H9 (cell line): ENCODE measurements at regions not wholly inside any gene's neighbourhood (a gene's known extent, or its start where the extent isn't known, plus 50 kb on each side); places are given as distances from the start of the nearest gene placed in this dataset.

Experiments used
- DNase-seq: peaks from one replicate; pipeline ENCODE4 v3.0.0-alpha.2; 2017
- H2AFZ ChIP-seq: one replicate; pipeline ENCODE4 v1.6.1; 2013; ENCODE audit warnings: mild to moderate bottlenecking, low read length, control low read depth, moderate library complexity
- H2AK5ac ChIP-seq: 2 replicates; pipeline ENCODE4 v1.6.1; 2013; ENCODE audit warnings: low read length, control low read depth, mixed read lengths; ENCODE audit not compliant: insufficient read length
- H2BK120ac ChIP-seq: one replicate; pipeline ENCODE4 v1.6.1; 2013; ENCODE audit warnings: low read depth, mild to moderate bottlenecking, low read length, control low read depth, inconsistent platforms; ENCODE audit not compliant: poor library complexity, severe bottlenecking
- H2BK12ac ChIP-seq: 2 replicates; pipeline ENCODE4 v1.6.1; 2013; ENCODE audit warnings: low read length, control low read depth, mixed read lengths, low read depth; ENCODE audit not compliant: insufficient read length
- H2BK15ac ChIP-seq: 2 replicates; pipeline ENCODE4 v1.6.1; 2013; ENCODE audit warnings: low read depth, low read length, control low read depth
- H2BK20ac ChIP-seq: one replicate; pipeline ENCODE4 v1.6.1; 2013; ENCODE audit warnings: low read depth, mild to moderate bottlenecking, low read length, control low read depth, inconsistent platforms; ENCODE audit not compliant: poor library complexity, severe bottlenecking
- H2BK5ac ChIP-seq: 2 replicates; pipeline ENCODE4 v1.6.1; 2013; ENCODE audit warnings: low read length, control low read depth, mixed read lengths; ENCODE audit not compliant: insufficient read length
- H3K14ac ChIP-seq: 2 replicates; pipeline ENCODE4 v1.6.1; 2013; ENCODE audit warnings: low read length, control low read depth; ENCODE audit not compliant: insufficient read depth
- H3K18ac ChIP-seq: 2 replicates; pipeline ENCODE4 v1.6.1; 2013; ENCODE audit warnings: low read depth, mild to moderate bottlenecking, mixed read lengths, low read length, control low read depth; ENCODE audit not compliant: insufficient read length
- H3K23ac ChIP-seq: 2 replicates; pipeline ENCODE4 v1.6.1; 2013; ENCODE audit warnings: low read length, control low read depth, mixed read lengths, low read depth; ENCODE audit not compliant: insufficient read length
- H3K23me2 ChIP-seq: 2 replicates; pipeline ENCODE4 v1.6.1; 2013; ENCODE audit warnings: low read depth, mild to moderate bottlenecking, mixed read lengths, low read length, control low read depth; ENCODE audit not compliant: insufficient read length, poor library complexity, severe bottlenecking
- H3K27ac ChIP-seq: 2 replicates; pipeline ENCODE4 v1.5.1; 2013; ENCODE audit warnings: low read length, control low read depth, mixed read lengths, low read depth; ENCODE audit not compliant: insufficient read length
- H3K27me3 ChIP-seq: 2 replicates; pipeline ENCODE4 v1.6.1; 2013; ENCODE audit warnings: low read length, control low read depth, inconsistent platforms; ENCODE audit not compliant: insufficient read depth
- H3K4ac ChIP-seq: 2 replicates; pipeline ENCODE4 v1.6.1; 2013; ENCODE audit warnings: low read depth, mild to moderate bottlenecking, control low read depth, inconsistent platforms, low read length, moderate library complexity
- H3K4me1 ChIP-seq: 2 replicates; pipeline ENCODE4 v1.6.1; 2013; ENCODE audit warnings: low read length, control low read depth, inconsistent platforms; ENCODE audit not compliant: insufficient read depth
- H3K4me2 ChIP-seq: 2 replicates; pipeline ENCODE4 v1.6.1; 2013; ENCODE audit warnings: low read length, control low read depth, mixed read lengths; ENCODE audit not compliant: insufficient read length, insufficient read depth
- H3K56ac ChIP-seq: 2 replicates; pipeline ENCODE4 v1.6.1; 2013; ENCODE audit warnings: low read depth, mild to moderate bottlenecking, mixed read lengths, low read length, control low read depth; ENCODE audit not compliant: insufficient read length
- H3K79me1 ChIP-seq: 2 replicates; pipeline ENCODE4 v1.6.1; 2013; ENCODE audit warnings: low read depth, mild to moderate bottlenecking, moderate library complexity, low read length, control low read depth, inconsistent platforms; ENCODE audit not compliant: insufficient read depth, poor library complexity, severe bottlenecking
- H3K79me2 ChIP-seq: 2 replicates; pipeline ENCODE4 v1.6.1; 2013; ENCODE audit warnings: low read length, control low read depth, inconsistent platforms; ENCODE audit not compliant: insufficient read depth
- H3K9ac ChIP-seq: 2 replicates; pipeline ENCODE4 v1.6.1; 2013; ENCODE audit warnings: low read length, control low read depth, mixed read lengths; ENCODE audit not compliant: insufficient read length; ENCODE audit errors: extremely low read depth
- H3K9me3 ChIP-seq: one replicate; pipeline ENCODE4 v1.6.1; 2013; ENCODE audit warnings: low read depth, low read length, inconsistent platforms; ENCODE audit not compliant: control insufficient read depth
- H3T11ph ChIP-seq: one replicate; pipeline ENCODE4 v1.6.1; 2013; ENCODE audit warnings: mild to moderate bottlenecking, low read length, control low read depth, inconsistent platforms
- H4K20me1 ChIP-seq: one replicate; pipeline ENCODE4 v1.6.1; 2013; ENCODE audit not compliant: control insufficient read depth, insufficient read length, insufficient read depth
- H4K5ac ChIP-seq: 2 replicates; pipeline ENCODE4 v1.6.1; 2013; ENCODE audit warnings: low read depth, mild to moderate bottlenecking, mixed read lengths, low read length, control low read depth; ENCODE audit not compliant: insufficient read length
- H4K8ac ChIP-seq: replicated peaks from 2 replicates; pipeline ENCODE4 v1.6.1; 2013; ENCODE audit warnings: low read length, control low read depth, mixed read lengths, low read depth; ENCODE audit not compliant: insufficient read length
- H4K91ac ChIP-seq: 2 replicates; pipeline ENCODE4 v1.6.1; 2013; ENCODE audit warnings: low read depth, mild to moderate bottlenecking, moderate library complexity, mixed read lengths, low read length, control low read depth; ENCODE audit not compliant: insufficient read length
- H3K27ac Mint-ChIP-seq, 3 experiments: 2 replicates in 2 of 3; 3 replicates in 1 of 3; pipeline ENCODE4 v1.8.0; 2020 to 2021; ENCODE audit warnings: mixed read lengths in 3 of 3, mild to moderate bottlenecking in 1 of 3, moderate library complexity in 1 of 3
- H3K27me3 Mint-ChIP-seq: 2 replicates; pipeline ENCODE4 v1.8.0; 2021; ENCODE audit warnings: low read depth, mild to moderate bottlenecking, moderate library complexity, mixed read lengths
- H3K36me3 Mint-ChIP-seq, 3 experiments: 2 replicates in 2 of 3; 3 replicates in 1 of 3; pipeline ENCODE4 v1.8.0; 2020 to 2021; ENCODE audit warnings: low read depth in 3 of 3, mixed read lengths in 3 of 3; ENCODE audit not compliant: insufficient read depth in 1 of 3
- H3K4me1 Mint-ChIP-seq, 2 experiments: 2 replicates each; pipeline ENCODE4 v1.8.0; 2020; ENCODE audit warnings: mixed read lengths in 2 of 2
- H3K4me3 Mint-ChIP-seq, 2 experiments: 2 replicates in 1 of 2; 3 replicates in 1 of 2; pipeline ENCODE4 v1.8.0; 2020 to 2021; ENCODE audit warnings: mild to moderate bottlenecking in 2 of 2, mixed read lengths in 2 of 2, moderate library complexity in 1 of 2
- H3K9me3 Mint-ChIP-seq, 2 experiments: 2 replicates in 1 of 2; 3 replicates in 1 of 2; pipeline ENCODE4 v1.8.0; 2020; ENCODE audit warnings: mild to moderate bottlenecking in 2 of 2, mixed read lengths in 2 of 2, moderate library complexity in 1 of 2
- WGBS: extraction: QIAGEN DNeasy Blood & Tissue Kit; methylation state at CpG from one replicate; pipeline ENCODE4 v1.1.7; 2013; ENCODE audit warnings: missing lambda C conversion rate, low lambda C conversion rate, mixed read lengths; ENCODE audit not compliant: insufficient read length; ENCODE audit errors: extremely low coverage; 5-methylcytosine and 5-hydroxymethylcytosine counted together
- TF ChIP-seq, protein P1 (sequence below): fragments of 200-600 bp; sonication (generic); conservative IDR thresholded peaks from 3 replicates; pipeline ENCODE4 v1.8.0; 2021; ENCODE audit warnings: antibody characterized with exemption, mild to moderate bottlenecking

DNA sequence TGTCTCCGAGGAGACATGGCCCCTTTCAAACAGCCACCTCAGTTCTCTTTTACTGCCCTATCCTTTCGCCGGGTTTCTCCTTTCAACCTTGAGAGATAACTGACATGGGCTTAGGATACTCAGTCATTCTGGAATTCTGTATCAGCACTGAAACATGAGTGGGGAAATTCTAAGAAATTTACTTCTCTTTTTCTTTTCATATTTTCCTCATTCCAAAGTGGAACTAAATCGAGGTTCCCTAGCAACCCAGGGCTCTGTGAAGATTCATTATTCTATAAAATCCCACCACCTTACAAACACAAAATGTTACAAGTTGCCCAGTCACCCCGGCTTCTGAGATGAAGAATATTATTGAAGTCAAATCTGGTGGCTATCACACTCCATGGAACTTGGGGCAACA lies 319.2 kb downstream of the ENC1 start:
- H3K9me3 Mint-ChIP-seq = no peaks in the 10 kb centered on the region
- Histone ChIP-seq H3K14ac (no peak overlapping the region), H4K91ac (no peak overlapping the region), H2BK20ac (no peak overlapping the region), H3K4me2 (no peak overlapping the region), H3K4ac (no peak overlapping the region), H3K27me3 (no peaks in the 10 kb centered on the region), H2BK12ac (no peak overlapping the region), H2BK5ac (no peak overlapping the region), H4K8ac (no peak overlapping the region), H3K23ac (no peak overlapping the region), H4K5ac (no peak overlapping the region), H3T11ph (no peak overlapping the region), H3K27ac (no peak overlapping the region), H4K20me1 (no peaks in the 10 kb centered on the region), H2AFZ (no peak overlapping the region), H2BK120ac (no peak overlapping the region), H3K23me2 (no peaks in the 10 kb centered on the region), H2AK5ac (no peak overlapping the region), H3K18ac (no peak overlapping the region), H3K9ac (no peak overlapping the region), H3K79me2 (no peaks in the 10 kb centered on the region), H3K4me1 (no peaks in the 10 kb centered on the region), H2BK15ac (no peak overlapping the region), H3K56ac (no peak overlapping the region), H3K79me1 (no peaks in the 10 kb centered on the region), H3K9me3 (no peaks in the 10 kb centered on the region)
- no CpG with 5 or more reads among the region's 5 CpGs for WGBS
- no peak overlapping the region for H3K27ac Mint-ChIP-seq
- peaks cover 0 to 4% of the 10 kb centered on the region in 2 experiments; a peak in 2 of 4 replicates for H3K4me1 Mint-ChIP-seq
- no peak for DNase-seq
- H3K27me3 Mint-ChIP-seq = no peaks in the 10 kb centered on the region
- no peak overlapping the region for H3K4me3 Mint-ChIP-seq
- TF ChIP-seq, protein P1, sequence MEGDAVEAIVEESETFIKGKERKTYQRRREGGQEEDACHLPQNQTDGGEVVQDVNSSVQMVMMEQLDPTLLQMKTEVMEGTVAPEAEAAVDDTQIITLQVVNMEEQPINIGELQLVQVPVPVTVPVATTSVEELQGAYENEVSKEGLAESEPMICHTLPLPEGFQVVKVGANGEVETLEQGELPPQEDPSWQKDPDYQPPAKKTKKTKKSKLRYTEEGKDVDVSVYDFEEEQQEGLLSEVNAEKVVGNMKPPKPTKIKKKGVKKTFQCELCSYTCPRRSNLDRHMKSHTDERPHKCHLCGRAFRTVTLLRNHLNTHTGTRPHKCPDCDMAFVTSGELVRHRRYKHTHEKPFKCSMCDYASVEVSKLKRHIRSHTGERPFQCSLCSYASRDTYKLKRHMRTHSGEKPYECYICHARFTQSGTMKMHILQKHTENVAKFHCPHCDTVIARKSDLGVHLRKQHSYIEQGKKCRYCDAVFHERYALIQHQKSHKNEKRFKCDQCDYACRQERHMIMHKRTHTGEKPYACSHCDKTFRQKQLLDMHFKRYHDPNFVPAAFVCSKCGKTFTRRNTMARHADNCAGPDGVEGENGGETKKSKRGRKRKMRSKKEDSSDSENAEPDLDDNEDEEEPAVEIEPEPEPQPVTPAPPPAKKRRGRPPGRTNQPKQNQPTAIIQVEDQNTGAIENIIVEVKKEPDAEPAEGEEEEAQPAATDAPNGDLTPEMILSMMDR = no peak
- H3K36me3 Mint-ChIP-seq = no peaks in the 10 kb centered on the region; a peak in 1 of 7 replicates
